ENCODE measurements at regions not wholly inside any gene's neighbourhood (a gene's known extent, or its start where the extent isn't known, plus 50 kb on each side); places are given as distances from the start of the nearest gene placed in this dataset.
"Not testable (repeated sequence)": the region's sequence is repeated elsewhere in the genome, so short reads cannot be mapped to it uniquely, and the experiment has no call there.

- DNase-seq, result no peak
These were observed 486.7 kb upstream of the ZP4 start for GRCh38 chr1:238377280-238377919.

GRCh38 chr1:238370599-238370998 lies 479.9 kb upstream of the ZP4 start:
- no peak for DNase-seq

GRCh38 chr1:238364214-238364892 lies 473.6 kb upstream of the ZP4 start:
- DNase-seq, result no peak

- DNase-seq, result no peak
These were observed 469.8 kb upstream of the ZP4 start for GRCh38 chr1:238360474-238360873.

- DNase-seq, result no peak
These were observed 459.7 kb upstream of the ZP4 start for GRCh38 chr1:238350471-238350870.

GRCh38 chr1:238346340-238346739 lies 455.6 kb upstream of the ZP4 start:
- no peak for DNase-seq

- DNase-seq, result no peak
These were observed 455.1 kb upstream of the ZP4 start for GRCh38 chr1:238345837-238346236.

- no peak for DNase-seq
These were observed 453.1 kb upstream of the ZP4 start for GRCh38 chr1:238343852-238344251.

GRCh38 chr1:238341395-238341794 lies 450.7 kb upstream of the ZP4 start:
- DNase-seq, result no peak

- DNase-seq, result no peak
These were observed 450.3 kb upstream of the ZP4 start for GRCh38 chr1:238340989-238341388.

GRCh38 chr1:238336531-238336930 lies 445.8 kb upstream of the ZP4 start:
- DNase-seq, result no peak

- no peak for DNase-seq
These were observed 443.4 kb upstream of the ZP4 start for GRCh38 chr1:238334170-238334569.

- DNase-seq, result no peak
These were observed 440.8 kb upstream of the ZP4 start for GRCh38 chr1:238331557-238331956.

- DNase-seq, result no peak
These were observed 438.9 kb upstream of the ZP4 start for GRCh38 chr1:238329671-238330070.

GRCh38 chr1:238327033-238327432 lies 436.3 kb upstream of the ZP4 start:
- DNase-seq, result not testable (repeated sequence)

- DNase-seq, result not testable (repeated sequence)
These were observed 435.8 kb upstream of the ZP4 start for GRCh38 chr1:238326479-238326878.

GRCh38 chr1:238324211-238324864 lies 433.6 kb upstream of the ZP4 start:
- no peak for DNase-seq

GRCh38 chr1:238323490-238323889 lies 432.8 kb upstream of the ZP4 start:
- DNase-seq, result no peak

- DNase-seq, result no peak
These were observed 429.2 kb upstream of the ZP4 start for GRCh38 chr1:238319957-238320356.

GRCh38 chr1:238318294-238319110 lies 427.8 kb upstream of the ZP4 start:
- DNase-seq, result no peak

GRCh38 chr1:238312969-238313368 lies 422.2 kb upstream of the ZP4 start:
- DNase-seq, result no peak

- no peak for DNase-seq
These were observed 415.7 kb upstream of the ZP4 start for GRCh38 chr1:238306411-238306810.

Data from muscle of arm (tissue), 1 donor.